Activated CD4-positive, alpha-beta T cell treated with anti-CD3 and anti-CD28 coated beads for 48 hours (primary cell): ENCODE measurements at regions not wholly inside any gene's neighbourhood (a gene's known extent, or its start where the extent isn't known, plus 50 kb on each side); places are given as distances from the start of the nearest gene placed in this dataset.

Source experiments
- DNase-seq: peaks from one replicate; pipeline ENCODE4 v3.0.0-alpha.2; 2020

DNA sequence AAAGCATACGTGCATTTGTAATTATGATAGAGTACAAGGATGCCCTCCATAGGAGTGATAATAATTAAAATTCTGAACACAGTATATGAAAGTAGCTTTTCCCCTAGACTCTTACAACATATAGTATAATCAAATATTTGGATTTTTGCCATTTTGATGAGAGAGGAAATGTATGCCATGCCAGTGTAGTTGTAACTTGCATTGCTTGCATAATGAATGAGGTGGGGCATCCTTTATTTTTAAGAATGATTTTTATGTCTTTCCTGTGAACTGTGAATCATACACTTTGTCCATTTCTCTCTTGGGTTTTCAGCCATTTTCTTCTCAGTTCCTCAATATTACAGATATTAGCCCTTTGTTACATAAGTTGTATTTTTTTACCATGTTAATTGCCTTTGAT, 197.5 kb downstream of the SCG2 start:
- DNase-seq: no peak

GRCh38 chr2:223414646-223415045, 187.5 kb downstream of the SCG2 start:
- no peak for DNase-seq

DNA sequence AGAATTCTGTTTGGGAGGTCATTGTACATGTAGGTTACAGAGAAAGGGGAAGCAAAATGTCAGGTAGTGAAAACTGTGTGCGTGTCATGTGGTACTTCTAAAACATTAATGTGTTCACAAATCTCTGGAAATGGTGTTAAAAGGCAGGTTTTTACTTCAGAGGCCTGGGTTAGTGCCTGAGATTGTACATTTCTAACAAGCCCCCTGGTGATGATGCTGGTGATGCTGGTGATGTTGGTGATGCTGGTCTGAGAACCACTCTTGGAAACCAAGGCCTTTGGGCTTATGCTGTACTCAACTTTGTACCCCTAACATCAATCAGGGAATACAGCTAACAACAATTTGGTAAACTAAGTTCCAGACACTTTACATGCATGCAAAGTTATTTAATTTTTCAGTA, 187.1 kb downstream of the SCG2 start:
- no peak for DNase-seq

DNA sequence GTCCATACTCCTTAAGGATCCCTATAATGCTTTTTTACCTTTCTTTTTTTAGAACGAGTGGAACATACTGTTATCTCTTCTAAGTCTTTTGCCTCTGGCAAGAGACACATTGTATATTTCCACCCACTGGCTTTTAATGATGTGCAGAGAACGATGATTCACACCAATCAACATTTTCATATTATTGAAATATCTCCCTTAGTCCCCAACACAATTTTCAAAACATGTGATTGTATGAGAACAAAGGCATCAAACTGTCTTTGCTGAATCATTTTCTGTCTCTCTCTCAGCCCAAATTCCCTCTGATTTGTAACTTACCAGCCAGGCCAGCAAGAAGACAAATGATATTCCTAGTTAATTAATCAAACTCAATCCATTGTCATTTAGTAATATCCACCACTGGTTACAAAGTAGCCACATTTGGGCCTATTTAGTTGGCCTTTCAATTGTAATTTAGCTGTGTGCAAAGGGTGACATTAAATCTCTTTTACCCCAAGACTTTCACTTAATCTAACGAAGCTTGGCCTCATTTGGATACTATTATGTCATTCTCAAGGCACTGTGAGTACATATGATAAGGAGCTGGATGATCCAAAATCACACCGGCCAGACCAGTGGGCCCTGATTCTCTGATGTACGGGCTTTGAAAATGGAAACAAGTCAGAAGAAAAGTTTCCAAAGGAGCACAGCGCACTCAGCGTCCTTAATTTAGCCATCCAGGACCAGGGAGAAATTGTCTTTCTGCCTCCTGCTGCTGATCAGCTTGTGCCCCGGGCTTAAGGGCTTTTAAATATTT, 185.1 kb downstream of the SCG2 start:
- no peak for DNase-seq

- DNase-seq: no peak
Measured at GRCh38 chr2:223418131-223418530, 184.0 kb downstream of the SCG2 start.

- DNase-seq: no peak
Measured at GRCh38 chr2:223418604-223419199, 183.5 kb downstream of the SCG2 start.

DNA sequence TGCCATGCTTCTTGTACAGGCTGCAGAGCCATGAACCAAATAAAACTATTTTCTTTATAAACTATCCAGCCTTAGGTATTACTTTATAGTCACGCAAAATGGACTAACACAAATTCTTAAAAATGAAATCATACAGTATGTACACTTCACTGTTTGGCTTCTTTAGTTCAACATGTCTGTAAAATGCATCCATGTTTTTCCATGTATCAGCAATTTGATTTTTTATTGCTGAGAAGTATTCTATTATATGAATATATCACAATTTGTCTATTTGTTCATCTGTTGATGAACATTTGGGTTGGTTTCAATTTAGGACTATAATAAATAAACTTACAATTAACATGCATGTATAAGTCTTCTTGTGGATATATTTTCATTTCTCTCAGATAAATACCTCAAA, 182.1 kb downstream of the SCG2 start:
- no peak for DNase-seq

DNA sequence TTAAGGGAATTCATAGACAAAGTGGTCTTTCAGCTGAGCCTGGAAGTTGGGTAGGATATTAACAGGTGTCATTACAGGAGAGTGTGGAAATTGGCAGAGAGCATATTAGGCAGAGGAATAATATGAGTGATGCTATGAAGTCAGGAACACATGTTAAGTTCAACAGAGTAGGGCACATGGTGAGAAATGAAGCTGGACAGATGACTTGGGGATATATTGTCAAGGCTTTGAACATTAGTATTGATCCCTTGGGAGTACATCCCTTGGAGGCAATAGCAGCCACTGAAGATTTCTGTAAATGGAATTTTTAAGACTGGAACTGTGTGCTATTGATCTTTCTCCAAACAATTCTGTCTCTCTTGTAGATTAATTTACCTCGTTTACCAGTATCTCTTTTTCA, 170.7 kb downstream of the SCG2 start:
- no peak for DNase-seq

- DNase-seq: no peak
Measured at GRCh38 chr2:223433461-223433860, 168.7 kb downstream of the SCG2 start.

DNA sequence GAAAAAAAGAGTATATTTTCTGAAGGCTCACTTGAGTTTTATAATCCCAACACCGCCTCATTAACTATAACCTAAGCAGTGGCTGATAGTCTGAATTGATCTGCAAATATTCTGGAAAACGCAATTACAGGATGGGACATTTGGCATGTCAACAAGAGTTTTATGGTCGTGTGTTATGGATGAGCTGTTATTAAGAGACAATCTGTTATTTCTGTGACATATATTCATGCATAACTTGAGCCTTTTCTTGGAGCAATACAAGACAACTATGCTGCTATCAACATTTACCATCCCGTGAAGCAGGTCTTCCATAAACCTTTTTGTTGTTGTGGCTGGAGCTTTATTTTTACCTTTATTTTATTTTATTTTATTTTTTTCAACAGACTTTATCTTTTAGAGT, 164.4 kb downstream of the SCG2 start:
- DNase-seq: no peak

DNA sequence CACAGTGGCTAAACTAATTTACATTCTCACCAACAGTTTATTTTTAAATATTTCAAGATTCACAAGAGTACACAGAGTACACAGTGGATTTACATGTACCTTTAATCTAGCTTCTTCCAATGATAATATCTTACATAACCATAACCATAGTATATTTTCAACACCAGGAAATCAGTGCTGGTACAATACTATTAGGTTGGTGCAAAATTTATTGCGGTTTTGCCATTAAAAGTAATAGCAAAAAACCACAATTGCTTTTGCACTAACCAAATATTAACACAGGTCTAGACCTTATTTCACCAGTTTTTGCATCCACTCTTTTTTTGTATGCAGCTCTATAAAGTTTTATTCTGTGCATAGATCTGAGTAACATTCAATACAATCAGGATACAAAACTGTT, 163.0 kb downstream of the SCG2 start:
- DNase-seq: no peak

DNA sequence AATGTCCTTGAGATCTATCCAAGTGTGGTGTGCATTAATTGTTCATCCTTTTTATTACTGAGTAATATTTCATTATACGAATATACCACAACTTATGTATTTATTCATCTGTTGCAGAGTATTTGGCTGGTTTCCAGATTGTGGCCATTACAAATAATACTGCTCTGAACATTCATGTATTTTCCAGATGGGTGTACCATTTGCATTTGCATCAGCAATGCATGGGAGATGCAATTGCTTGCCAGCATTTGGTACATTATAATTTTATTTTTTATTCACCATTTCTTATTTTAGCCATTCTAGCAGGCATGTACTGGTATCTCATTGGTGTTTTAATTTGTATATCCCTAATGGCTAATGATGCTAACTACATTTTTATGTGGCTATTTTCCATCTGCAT, 162.4 kb downstream of the SCG2 start:
- DNase-seq: no peak

GRCh38 chr2:223442847-223443246, 159.3 kb downstream of the SCG2 start:
- DNase-seq: no peak

DNA sequence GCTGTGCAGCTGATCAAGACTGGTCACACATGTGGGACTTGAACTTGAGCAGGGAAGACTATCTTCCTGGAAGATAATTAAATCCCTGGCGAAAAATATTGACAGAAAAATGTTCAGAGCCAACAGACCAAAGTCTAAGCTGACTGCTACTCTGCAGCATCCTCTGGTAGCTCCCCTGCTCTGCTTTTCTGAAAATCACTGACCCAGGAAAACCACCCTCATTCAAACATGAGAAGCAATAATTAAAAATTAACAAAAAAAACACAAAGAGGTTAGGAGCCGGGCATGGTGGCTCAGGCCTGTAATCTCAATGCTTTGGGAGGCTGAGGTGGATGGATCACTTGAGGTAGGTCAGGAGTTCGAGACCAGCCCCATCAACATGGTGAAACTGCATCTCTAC, 151.9 kb downstream of the SCG2 start:
- DNase-seq: no peak

GRCh38 chr2:223457301-223457700, 144.9 kb downstream of the SCG2 start:
- DNase-seq: no peak

DNA sequence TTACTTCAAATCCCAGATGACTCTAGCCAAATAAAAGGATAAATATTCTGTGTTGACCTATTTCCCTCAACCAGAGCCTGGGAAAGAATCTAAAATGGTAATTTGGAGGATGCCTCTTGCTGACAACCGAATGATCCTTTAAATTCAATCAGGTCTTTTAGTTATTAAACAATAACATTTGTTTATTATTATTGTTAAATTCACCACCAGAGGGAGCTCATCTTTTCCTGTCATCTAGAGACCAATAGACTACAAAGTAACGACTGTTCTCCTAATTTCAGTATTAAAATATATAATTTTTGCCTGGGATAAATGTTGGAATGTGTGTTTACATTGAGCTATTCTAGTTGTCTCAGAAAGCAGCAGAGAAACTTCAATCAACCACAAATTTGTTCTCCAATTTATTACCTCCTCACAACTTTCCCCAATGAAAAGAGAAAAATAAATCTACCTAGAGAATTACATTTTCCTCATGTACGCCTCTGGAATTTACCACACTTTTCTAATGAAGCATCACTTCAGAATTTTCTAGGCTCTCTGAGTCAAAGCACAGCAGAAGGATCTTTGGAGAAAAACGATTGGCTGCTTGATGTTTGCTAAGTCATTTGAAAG, 142.7 kb downstream of the SCG2 start:
- DNase-seq: no peak

DNA sequence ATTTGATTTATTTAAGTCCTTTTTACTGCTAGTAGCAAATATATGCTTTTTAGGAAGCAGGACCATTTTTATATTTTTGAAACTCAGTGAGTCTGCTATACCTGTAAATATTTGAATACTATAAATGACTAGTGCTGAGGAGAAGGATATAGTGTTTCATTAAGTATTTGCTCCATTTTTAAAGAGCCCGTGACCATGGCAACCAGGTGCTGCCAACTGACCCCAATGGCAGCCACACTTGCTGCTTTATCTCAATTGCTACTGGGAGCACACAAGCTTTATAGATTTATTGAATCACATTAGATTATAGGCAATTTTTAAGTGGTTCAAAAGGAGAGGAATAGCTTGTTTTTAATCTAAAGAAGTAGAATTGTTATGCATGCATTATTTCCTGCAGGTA, 142.0 kb downstream of the SCG2 start:
- no peak for DNase-seq

- DNase-seq: no peak
Measured at GRCh38 chr2:223460774-223461211, 141.4 kb downstream of the SCG2 start.

DNA sequence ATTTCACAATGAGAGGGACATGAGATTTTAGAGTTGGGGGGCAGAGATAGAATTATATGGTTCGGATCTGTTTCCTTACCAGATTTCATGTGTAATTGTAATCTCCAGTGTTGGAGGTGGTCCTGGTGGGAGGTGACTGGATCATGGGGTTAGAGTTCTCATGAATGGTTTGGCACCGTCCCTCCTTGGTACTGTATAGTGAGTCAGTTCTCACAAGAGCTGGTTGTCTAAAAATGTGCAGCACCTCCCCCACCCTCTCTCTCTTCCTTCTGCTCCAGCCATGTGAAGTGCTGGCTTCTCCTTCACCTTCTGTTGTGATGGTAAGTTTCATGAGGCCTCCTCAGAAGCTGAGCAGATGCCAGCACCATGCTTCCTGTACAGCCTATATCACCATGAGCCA, 138.1 kb downstream of the SCG2 start:
- DNase-seq: no peak

DNA sequence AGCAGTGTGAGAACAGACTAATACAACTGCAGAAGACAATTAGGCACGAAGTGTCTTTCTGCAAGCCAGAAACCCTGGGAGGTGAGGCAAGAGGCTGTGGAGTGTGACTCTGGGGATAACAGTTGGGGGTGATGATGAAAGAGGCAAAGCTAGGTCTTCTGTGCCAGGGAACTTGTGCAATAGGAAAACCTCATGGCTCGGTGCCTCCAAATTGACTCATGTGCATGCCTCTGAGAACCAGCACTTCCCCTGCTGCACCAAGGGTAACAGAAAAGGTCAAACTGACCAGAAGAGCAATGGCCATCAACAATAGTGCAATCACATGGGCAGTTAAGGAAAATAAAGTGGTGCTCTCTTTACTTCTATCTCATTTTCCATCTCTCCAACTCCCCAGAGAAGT, 136.4 kb downstream of the SCG2 start:
- DNase-seq: no peak

- no peak for DNase-seq
Measured at GRCh38 chr2:223467196-223467595, 135.0 kb downstream of the SCG2 start.

- DNase-seq: no peak
Measured at GRCh38 chr2:223469270-223470046, 132.7 kb downstream of the SCG2 start.

DNA sequence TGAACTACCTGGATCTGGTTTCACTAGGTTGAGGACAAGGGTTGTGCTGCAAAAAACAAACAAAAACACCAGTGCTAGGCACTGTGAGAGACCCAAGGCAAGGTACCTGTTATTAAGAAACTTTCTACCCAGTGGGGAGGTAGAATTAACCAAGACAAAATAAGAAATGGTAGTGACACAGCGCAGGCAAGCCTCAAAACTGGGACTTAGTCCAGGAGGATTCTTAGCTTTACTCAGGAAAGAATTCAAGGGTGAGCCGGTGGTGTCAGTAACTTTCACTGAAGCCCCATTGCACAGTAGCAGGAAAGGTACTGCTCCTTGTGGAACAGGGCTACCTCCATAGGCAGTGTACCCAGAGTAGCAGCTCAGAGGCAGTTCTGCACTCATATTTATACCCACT, 131.6 kb downstream of the SCG2 start:
- DNase-seq: no peak

DNA sequence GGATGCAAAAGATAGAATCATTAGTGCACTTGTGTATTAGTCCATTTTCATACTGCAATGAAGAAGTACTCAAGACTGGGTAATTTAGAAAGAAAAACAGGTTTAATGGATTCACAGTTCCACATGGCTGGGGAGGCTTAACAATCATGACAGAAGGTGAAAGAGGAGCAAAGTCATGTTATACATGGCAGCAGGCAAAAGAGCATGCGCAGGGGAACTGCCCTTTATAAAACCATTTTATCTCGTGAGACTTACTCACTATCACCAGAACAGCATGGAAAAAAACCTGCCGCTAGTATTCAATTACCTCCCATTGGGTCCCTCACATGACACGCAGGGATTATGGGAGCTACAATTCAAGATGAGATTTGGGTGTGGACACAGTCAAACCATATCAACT, 129.4 kb downstream of the SCG2 start:
- DNase-seq: no peak
